Upper lobe of right lung (tissue), 1 donor: ENCODE measurements at regions not wholly inside any gene's neighbourhood (a gene's known extent, or its start where the extent isn't known, plus 50 kb on each side); places are given as distances from the start of the nearest gene placed in this dataset.

ENCODE experiments used
- ATAC-seq: fragments of 200-7000 bp; cut with Tn5 transposase; one replicate; pipeline ENCODE4 v1.9.1; 2020; ENCODE audit warnings: mild to moderate bottlenecking, moderate library complexity
- DNase-seq: peaks from one replicate; pipeline ENCODE4 v3.0.0-alpha.2; 2020
- H3K27ac ChIP-seq: fragments of 200-600 bp; one replicate; pipeline ENCODE4 v1.8.0; 2022
- H3K27me3 ChIP-seq: fragments of 200-600 bp; one replicate; pipeline ENCODE4 v1.8.0; 2022; ENCODE audit warnings: mild to moderate bottlenecking
- H3K36me3 ChIP-seq: fragments of 200-600 bp; one replicate; pipeline ENCODE4 v1.8.0; 2022
- H3K4me1 ChIP-seq: fragments of 200-600 bp; one replicate; pipeline ENCODE4 v1.8.0; 2022
- H3K4me3 ChIP-seq: fragments of 200-600 bp; one replicate; pipeline ENCODE4 v1.8.0; 2022; ENCODE audit warnings: mild to moderate bottlenecking
- H3K9me3 ChIP-seq: fragments of 200-600 bp; one replicate; pipeline ENCODE4 v1.8.0; 2022
- CTCF ChIP-seq: fragments of 200-600 bp; IDR thresholded peaks from one replicate; pipeline ENCODE4 v1.8.0; 2022; ENCODE audit warnings: antibody characterized with exemption
- intact Hi-C: fragments of 100-400 bp; cut with DNase I; formaldehyde crosslinking; loops from one replicate; pipeline ENCODE4 v1.11.0; 2022
- donor health status: DM: no; HTN: yes; CAD: no; lungs with severe emphysema.

- no peak for TF ChIP-seq CTCF
- Histone ChIP-seq H3K27me3 (no peaks in the 10 kb centered on the region), H3K36me3 (no peaks in the 10 kb centered on the region), H3K4me1 (no peaks in the 10 kb centered on the region), H3K27ac (no peak overlapping the region), H3K4me3 (no peak overlapping the region), H3K9me3 (no peaks in the 10 kb centered on the region)
- ATAC-seq (no peak), DNase-seq (peak; percentile 38)
- intact Hi-C loops: no loop called here
Observed at GRCh38 chr19:30093966-30094755, 152.1 kb downstream of the URI1 start.

GRCh38 chr19:30094756-30095140 lies 152.7 kb downstream of the URI1 start:
- H3K4me1 ChIP-seq: no peaks in the 10 kb centered on the region
- no peaks in the 10 kb centered on the region for H3K27me3 ChIP-seq
- TF ChIP-seq CTCF: no peak
- H3K36me3 ChIP-seq: no peaks in the 10 kb centered on the region
- H3K9me3 ChIP-seq: no peaks in the 10 kb centered on the region
- H3K27ac ChIP-seq: no peak overlapping the region
- no peak for ATAC-seq
- no peak overlapping the region for H3K4me3 ChIP-seq
- no peak for DNase-seq
- intact Hi-C loops: no loop called here

GRCh38 chr19:30095171-30095570 lies 153.1 kb downstream of the URI1 start:
- Histone ChIP-seq H3K4me3 (no peak overlapping the region), H3K36me3 (no peaks in the 10 kb centered on the region), H3K4me1 (no peaks in the 10 kb centered on the region), H3K9me3 (no peaks in the 10 kb centered on the region), H3K27me3 (no peaks in the 10 kb centered on the region), H3K27ac (no peak overlapping the region)
- no peak for ATAC-seq
- DNase-seq: peak; percentile 37
- TF ChIP-seq CTCF: no peak
- intact Hi-C loops: no loop called here

- TF ChIP-seq CTCF: no peak
- DNase-seq: peak; percentile 57
- no peaks in the 10 kb centered on the region for H3K36me3 ChIP-seq
- no peak overlapping the region for H3K4me3 ChIP-seq
- H3K27ac ChIP-seq: no peak overlapping the region
- no peaks in the 10 kb centered on the region for H3K9me3 ChIP-seq
- intact Hi-C loops: no loop called here
- ATAC-seq: no peak
- H3K4me1 ChIP-seq: no peaks in the 10 kb centered on the region
- H3K27me3 ChIP-seq: no peaks in the 10 kb centered on the region
Observed at GRCh38 chr19:30096596-30097370, 154.7 kb downstream of the URI1 start.

GRCh38 chr19:30097746-30098280 lies 155.8 kb downstream of the URI1 start:
- TF ChIP-seq CTCF: no peak
- Histone ChIP-seq H3K4me1 (no peaks in the 10 kb centered on the region), H3K27me3 (no peaks in the 10 kb centered on the region), H3K36me3 (no peaks in the 10 kb centered on the region), H3K9me3 (no peaks in the 10 kb centered on the region), H3K4me3 (no peak overlapping the region), H3K27ac (no peak overlapping the region)
- ATAC-seq (no peak), DNase-seq (peak; percentile 23)
- intact Hi-C loops: no loop called here
